GM13976 (cell line): ENCODE measurements at regions not wholly inside any gene's neighbourhood (a gene's known extent, or its start where the extent isn't known, plus 50 kb on each side); places are given as distances from the start of the nearest gene placed in this dataset.

Source experiments
- DNase-seq: peaks from one replicate; pipeline ENCODE4 v3.0.0; 2012; ENCODE audit warnings: low spot score
- in situ Hi-C: fragments of 300-500 bp; cut with MboI; formaldehyde crosslinking; loops from one replicate; pipeline ENCODE4 v1.12.0; 2022; ENCODE audit warnings: low sequenced_read_pairs, mixed read lengths, inconsistent platforms; ENCODE audit not compliant: unreplicated experiment
- TF ChIP-seq, protein P1 (sequence below): IDR thresholded peaks from 2 replicates; pipeline ENCODE4 v1.5.1; 2012; ENCODE audit warnings: borderline replicate concordance, mild to moderate bottlenecking; ENCODE audit not compliant: insufficient read depth; ENCODE audit errors: extremely low read depth, missing control alignments, control extremely low read depth

DNA sequence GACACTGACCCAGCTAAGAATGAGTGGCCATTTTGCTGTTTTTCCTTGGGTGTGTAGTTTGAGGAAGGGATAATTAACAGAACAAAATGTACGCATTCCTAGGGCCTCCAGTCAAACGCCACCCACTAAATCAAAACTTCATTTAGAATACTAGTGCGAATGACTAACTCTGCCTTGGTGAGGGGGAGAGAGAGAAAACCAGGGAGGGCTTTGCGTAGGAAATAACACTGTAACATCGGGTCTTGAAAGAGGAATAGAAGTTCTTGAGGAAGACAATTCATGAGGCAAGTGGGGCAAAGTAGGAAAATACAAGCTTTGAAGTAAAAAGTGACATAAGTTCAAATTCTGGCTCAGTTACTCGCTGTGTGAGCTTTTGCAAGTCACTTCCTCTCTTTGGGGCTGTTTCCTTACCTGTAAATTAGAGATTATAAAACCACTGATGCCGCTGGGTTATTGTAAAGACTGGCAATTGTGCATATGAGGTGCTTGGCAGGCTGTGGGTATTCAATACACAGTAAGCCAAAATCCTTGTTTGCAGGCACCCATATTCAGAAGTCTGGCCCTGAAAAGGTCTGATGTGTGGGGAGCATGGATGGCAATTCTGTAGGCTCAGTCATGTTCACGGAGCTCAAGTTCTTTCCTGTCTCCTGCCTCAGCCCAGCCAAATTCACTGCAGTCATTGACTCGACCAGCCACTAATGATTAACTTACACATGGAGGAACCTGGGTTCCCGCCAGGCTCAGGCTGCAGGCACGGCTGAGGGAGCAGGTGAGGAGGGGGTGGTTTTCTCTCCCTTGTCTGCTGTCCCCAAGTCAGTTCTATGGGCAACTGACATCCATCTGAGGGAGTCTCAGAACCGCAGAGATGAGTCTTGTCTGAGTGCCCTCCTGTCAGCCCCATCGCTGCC lies 140.3 kb upstream of the CSF3R start:
- TF ChIP-seq, protein P1, sequence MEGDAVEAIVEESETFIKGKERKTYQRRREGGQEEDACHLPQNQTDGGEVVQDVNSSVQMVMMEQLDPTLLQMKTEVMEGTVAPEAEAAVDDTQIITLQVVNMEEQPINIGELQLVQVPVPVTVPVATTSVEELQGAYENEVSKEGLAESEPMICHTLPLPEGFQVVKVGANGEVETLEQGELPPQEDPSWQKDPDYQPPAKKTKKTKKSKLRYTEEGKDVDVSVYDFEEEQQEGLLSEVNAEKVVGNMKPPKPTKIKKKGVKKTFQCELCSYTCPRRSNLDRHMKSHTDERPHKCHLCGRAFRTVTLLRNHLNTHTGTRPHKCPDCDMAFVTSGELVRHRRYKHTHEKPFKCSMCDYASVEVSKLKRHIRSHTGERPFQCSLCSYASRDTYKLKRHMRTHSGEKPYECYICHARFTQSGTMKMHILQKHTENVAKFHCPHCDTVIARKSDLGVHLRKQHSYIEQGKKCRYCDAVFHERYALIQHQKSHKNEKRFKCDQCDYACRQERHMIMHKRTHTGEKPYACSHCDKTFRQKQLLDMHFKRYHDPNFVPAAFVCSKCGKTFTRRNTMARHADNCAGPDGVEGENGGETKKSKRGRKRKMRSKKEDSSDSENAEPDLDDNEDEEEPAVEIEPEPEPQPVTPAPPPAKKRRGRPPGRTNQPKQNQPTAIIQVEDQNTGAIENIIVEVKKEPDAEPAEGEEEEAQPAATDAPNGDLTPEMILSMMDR = no peak
- no peak for DNase-seq
- in situ Hi-C loops = no loop called here

DNA sequence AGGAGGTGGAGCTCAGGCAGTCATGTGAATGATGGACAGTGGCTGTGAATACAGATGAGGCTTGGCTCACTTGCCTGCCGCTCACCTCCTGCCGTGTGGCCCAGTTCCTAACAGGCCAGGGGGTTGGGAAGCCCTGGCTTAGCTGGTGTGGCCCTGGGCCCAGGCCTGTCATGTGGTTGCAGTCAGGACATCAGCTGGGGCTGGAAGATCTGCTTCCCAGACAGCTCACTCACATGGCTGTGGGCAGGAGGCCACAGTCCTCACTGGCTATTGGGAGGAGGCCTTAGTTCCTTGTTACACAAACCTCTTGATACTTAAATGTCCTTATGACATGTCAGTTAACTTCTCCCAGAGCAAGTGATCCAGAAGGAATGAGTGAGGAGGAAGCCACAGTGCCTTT lies 138.8 kb upstream of the CSF3R start:
- DNase-seq = no peak
- in situ Hi-C loops = no loop called here
- TF ChIP-seq, protein P1 = no peak

DNA sequence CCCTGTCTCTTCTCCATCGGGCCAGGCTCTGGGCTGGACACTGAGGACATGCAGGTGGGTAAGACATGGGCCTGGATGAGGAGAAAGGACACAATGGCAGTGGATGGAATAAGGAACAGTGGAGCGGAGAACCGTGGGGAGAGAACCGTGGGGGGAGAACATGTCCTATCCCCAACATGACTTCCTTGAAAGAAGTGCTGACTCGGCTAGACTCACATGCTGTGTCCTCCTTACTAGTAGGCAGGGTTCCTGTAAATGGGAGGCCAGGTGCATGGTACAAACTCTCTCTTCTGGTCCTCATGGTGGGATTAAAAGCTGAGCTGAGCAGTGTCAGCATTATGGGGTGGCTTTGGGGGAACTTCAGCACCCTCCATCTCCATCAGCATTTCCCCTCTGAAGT lies 137.4 kb upstream of the CSF3R start:
- TF ChIP-seq, protein P1 = no peak
- in situ Hi-C loops = no loop called here
- no peak for DNase-seq

DNA sequence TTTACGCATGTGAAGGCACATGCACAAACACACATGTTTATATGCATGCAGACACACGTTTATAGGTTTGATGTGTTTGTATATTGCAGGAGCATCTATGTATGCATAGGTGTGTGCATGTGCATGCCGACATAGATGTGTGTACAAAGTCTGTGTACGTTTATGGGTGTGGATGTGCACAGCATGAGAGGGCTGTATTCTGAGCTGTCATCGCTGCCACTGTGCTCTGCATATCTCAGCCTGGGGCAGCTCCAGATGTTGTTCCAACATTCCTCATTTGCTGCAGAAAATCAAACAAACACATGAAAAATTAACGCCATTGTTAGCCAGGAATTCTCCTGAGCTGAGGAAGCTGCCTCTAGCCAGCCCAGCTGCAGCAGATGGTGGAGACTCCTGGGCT lies 132.3 kb upstream of the CSF3R start:
- DNase-seq = no peak
- TF ChIP-seq, protein P1 = no peak
- in situ Hi-C loops = no loop called here

DNA sequence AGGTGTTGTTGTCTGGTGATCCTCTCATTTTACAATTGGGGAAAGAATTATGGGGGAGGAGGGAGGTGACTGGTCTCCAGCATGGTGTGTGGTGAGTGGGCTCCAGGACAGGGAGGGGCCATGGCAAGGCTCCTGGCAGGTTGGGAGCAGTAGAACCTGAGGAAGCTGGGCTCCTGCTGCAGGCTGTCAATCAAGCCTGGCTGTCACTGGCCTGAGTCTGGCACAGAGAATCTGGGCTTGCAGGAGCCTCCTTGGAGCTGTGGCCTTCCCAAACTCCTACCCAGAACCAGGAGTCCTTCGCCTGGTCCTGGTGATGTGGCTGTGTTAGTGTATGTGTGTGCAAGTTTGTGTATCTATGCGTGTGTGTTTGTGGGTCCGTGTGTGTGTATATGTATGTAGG lies 131.9 kb upstream of the CSF3R start:
- TF ChIP-seq, protein P1 = no peak
- DNase-seq = no peak
- in situ Hi-C loops = no loop called here

DNA sequence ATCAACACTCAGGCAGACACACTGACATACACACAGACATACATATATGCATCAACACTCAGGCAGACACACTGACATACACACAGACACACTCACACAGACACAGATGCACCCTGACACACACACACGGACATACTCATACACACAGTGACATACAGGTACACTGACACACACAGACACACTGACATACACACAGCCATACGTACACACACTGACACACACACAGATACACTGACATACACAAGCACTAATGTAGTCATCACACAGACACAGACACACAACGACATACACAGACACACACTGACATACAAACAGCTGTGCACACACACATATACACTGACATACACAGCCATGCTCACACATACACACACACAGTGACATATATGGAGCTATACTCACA lies 131.0 kb upstream of the CSF3R start:
- no peak for DNase-seq
- in situ Hi-C loops = no loop called here

More for the DNA sequence above, 131.0 kb upstream of the CSF3R start:
- TF ChIP-seq, protein P1 = no peak
